Breast epithelium (tissue), 3 donors: ENCODE measurements at regions not wholly inside any gene's neighbourhood (a gene's known extent, or its start where the extent isn't known, plus 50 kb on each side); places are given as distances from the start of the nearest gene placed in this dataset.

Source experiments
- POLR2A ChIP-seq: fragments of 450-650 bp; IDR thresholded peaks from one replicate; pipeline ENCODE4 v1.6.1; 2016; ENCODE audit warnings: antibody characterized with exemption, mild to moderate bottlenecking, moderate library complexity
- POLR2AphosphoS5 ChIP-seq, 3 donors: sonication (generic); formaldehyde crosslinking; IDR thresholded peaks; one replicate each; pipeline ENCODE4 v1.6.1; 2017; ENCODE audit warnings: antibody characterized with exemption in 3 of 3
- TF ChIP-seq, protein P1 (sequence below), 3 donors: fragments of 450-650 bp; IDR thresholded peaks; one replicate each; pipeline ENCODE4 v1.5.1; 2016 to 2017; ENCODE audit warnings: antibody characterized with exemption in 3 of 3, mild to moderate bottlenecking in 3 of 3, moderate library complexity in 3 of 3

- no peak for TF ChIP-seq POLR2A
- TF ChIP-seq, protein P1, sequence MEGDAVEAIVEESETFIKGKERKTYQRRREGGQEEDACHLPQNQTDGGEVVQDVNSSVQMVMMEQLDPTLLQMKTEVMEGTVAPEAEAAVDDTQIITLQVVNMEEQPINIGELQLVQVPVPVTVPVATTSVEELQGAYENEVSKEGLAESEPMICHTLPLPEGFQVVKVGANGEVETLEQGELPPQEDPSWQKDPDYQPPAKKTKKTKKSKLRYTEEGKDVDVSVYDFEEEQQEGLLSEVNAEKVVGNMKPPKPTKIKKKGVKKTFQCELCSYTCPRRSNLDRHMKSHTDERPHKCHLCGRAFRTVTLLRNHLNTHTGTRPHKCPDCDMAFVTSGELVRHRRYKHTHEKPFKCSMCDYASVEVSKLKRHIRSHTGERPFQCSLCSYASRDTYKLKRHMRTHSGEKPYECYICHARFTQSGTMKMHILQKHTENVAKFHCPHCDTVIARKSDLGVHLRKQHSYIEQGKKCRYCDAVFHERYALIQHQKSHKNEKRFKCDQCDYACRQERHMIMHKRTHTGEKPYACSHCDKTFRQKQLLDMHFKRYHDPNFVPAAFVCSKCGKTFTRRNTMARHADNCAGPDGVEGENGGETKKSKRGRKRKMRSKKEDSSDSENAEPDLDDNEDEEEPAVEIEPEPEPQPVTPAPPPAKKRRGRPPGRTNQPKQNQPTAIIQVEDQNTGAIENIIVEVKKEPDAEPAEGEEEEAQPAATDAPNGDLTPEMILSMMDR (IDR thresholded peaks at IDR 0.05), result no peak
- TF ChIP-seq POLR2AphosphoS5 (IDR thresholded peaks at IDR 0.05), result no peak
Observed at GRCh38 chr5:171614511-171614910, 171.1 kb upstream of the SMIM23 start.
